HepG2 (cell line): ENCODE measurements at regions not wholly inside any gene's neighbourhood (a gene's known extent, or its start where the extent isn't known, plus 50 kb on each side); places are given as distances from the start of the nearest gene placed in this dataset.

Experiments
- IRF2 ChIP-seq: IDR thresholded peaks from 2 replicates; pipeline ENCODE4 v1.6.1; 2018; ENCODE audit warnings: missing genetic modification reagents, missing compliant biosample characterization
- KMT2B ChIP-seq: IDR thresholded peaks from 2 replicates; pipeline ENCODE4 v1.6.1; 2016; ENCODE audit warnings: missing genetic modification reagents, missing compliant biosample characterization
- MIXL1 ChIP-seq: IDR thresholded peaks from 2 replicates; pipeline ENCODE4 v1.6.1; 2016
- SAP130 ChIP-seq: IDR thresholded peaks from 2 replicates; pipeline ENCODE4 v1.6.1; 2016; ENCODE audit warnings: low read depth
- SMAD1 ChIP-seq: sonication (generic); formaldehyde crosslinking; IDR thresholded peaks from 2 replicates; pipeline ENCODE4 v1.4.0; 2020; ENCODE audit warnings: missing genetic modification reagents, low read depth, mild to moderate bottlenecking, borderline replicate concordance
- TSC22D2 ChIP-seq: sonication (generic); formaldehyde crosslinking; IDR thresholded peaks from 2 replicates; pipeline ENCODE4 v1.5.1; 2020; ENCODE audit warnings: missing genetic modification reagents, mild to moderate bottlenecking, borderline replicate concordance
- ZIK1 ChIP-seq: sonication (generic); formaldehyde crosslinking; IDR thresholded peaks from 2 replicates; pipeline ENCODE4 v1.5.0; 2020; ENCODE audit warnings: mild to moderate bottlenecking, low read depth, missing genetic modification reagents, borderline replicate concordance
- ZNF253 ChIP-seq: sonication (generic); formaldehyde crosslinking; IDR thresholded peaks from 2 replicates; pipeline ENCODE4 v1.8.0; 2022; ENCODE audit warnings: mild to moderate bottlenecking, missing genetic modification reagents, borderline replicate concordance
- ZNF383 ChIP-seq: sonication (generic); formaldehyde crosslinking; IDR thresholded peaks from 2 replicates; pipeline ENCODE4 v1.4.0; 2020; ENCODE audit warnings: missing genetic modification reagents, mild to moderate bottlenecking, borderline replicate concordance
- ZNF850 ChIP-seq: sonication (generic); formaldehyde crosslinking; conservative IDR thresholded peaks from 2 replicates; pipeline ENCODE4 v1.9.0; 2021; ENCODE audit warnings: mild to moderate bottlenecking, missing genetic modification reagents
- TF ChIP-seq, protein P1 (sequence below), 2 experiments: sonication (generic) in 1 of 2; formaldehyde crosslinking in 1 of 2; IDR thresholded peaks; 2 replicates each; pipeline versions ENCODE4 v1.6.1 to v1.9.0; 2014 to 2022; ENCODE audit warnings: antibody characterized with exemption in 1 of 2, borderline replicate concordance in 1 of 2, inconsistent platforms in 1 of 2, low read depth in 1 of 2, missing genetic modification reagents in 1 of 2
- TF ChIP-seq, protein P2 (sequence below): IDR thresholded peaks from 2 replicates; pipeline ENCODE4 v1.6.1; 2012; ENCODE audit warnings: low read length, improper control_type of control experiment

DNA sequence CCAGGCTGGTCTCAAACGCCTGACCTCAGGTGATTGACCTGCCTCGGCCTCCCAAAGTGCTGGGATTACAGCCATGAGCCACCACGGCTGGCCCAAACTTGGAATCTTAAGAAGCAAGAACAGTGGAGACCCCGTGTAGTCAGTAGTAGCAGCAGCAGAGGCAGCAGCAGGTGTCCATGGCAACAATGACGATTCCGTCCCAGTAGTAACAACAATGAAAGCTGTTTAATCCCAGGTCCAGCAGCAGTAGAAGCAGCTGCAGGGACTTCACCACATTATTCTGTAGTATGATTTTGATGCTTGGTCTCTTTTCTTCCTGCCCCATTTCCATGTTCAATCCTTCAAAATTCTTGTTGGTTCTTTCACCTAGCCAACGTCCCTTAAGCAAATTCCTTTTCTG, 69.6 kb upstream of the KCTD3 start (continued):
- TF ChIP-seq, protein P1, sequence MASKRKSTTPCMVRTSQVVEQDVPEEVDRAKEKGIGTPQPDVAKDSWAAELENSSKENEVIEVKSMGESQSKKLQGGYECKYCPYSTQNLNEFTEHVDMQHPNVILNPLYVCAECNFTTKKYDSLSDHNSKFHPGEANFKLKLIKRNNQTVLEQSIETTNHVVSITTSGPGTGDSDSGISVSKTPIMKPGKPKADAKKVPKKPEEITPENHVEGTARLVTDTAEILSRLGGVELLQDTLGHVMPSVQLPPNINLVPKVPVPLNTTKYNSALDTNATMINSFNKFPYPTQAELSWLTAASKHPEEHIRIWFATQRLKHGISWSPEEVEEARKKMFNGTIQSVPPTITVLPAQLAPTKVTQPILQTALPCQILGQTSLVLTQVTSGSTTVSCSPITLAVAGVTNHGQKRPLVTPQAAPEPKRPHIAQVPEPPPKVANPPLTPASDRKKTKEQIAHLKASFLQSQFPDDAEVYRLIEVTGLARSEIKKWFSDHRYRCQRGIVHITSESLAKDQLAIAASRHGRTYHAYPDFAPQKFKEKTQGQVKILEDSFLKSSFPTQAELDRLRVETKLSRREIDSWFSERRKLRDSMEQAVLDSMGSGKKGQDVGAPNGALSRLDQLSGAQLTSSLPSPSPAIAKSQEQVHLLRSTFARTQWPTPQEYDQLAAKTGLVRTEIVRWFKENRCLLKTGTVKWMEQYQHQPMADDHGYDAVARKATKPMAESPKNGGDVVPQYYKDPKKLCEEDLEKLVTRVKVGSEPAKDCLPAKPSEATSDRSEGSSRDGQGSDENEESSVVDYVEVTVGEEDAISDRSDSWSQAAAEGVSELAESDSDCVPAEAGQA (IDR thresholded peaks at IDR 0.05; ENCODE audit: low read depth): no peak
- TF ChIP-seq, protein P1 (CRISPR knock-in tag; IDR thresholded peaks at IDR 0.05; ENCODE audit: borderline replicate concordance): no peak
- TF ChIP-seq TSC22D2 (CRISPR knock-in tag) (no peak), SAP130 (CRISPR knock-in tag) (no peak), SMAD1 (CRISPR knock-in tag) (no peak), MIXL1 (CRISPR knock-in tag) (no peak), ZNF850 (no peak), IRF2 (CRISPR knock-in tag) (no peak), KMT2B (no peak), ZNF253 (CRISPR knock-in tag) (no peak), ZNF383 (CRISPR knock-in tag) (no peak), ZIK1 (no peak)
- TF ChIP-seq, protein P2, sequence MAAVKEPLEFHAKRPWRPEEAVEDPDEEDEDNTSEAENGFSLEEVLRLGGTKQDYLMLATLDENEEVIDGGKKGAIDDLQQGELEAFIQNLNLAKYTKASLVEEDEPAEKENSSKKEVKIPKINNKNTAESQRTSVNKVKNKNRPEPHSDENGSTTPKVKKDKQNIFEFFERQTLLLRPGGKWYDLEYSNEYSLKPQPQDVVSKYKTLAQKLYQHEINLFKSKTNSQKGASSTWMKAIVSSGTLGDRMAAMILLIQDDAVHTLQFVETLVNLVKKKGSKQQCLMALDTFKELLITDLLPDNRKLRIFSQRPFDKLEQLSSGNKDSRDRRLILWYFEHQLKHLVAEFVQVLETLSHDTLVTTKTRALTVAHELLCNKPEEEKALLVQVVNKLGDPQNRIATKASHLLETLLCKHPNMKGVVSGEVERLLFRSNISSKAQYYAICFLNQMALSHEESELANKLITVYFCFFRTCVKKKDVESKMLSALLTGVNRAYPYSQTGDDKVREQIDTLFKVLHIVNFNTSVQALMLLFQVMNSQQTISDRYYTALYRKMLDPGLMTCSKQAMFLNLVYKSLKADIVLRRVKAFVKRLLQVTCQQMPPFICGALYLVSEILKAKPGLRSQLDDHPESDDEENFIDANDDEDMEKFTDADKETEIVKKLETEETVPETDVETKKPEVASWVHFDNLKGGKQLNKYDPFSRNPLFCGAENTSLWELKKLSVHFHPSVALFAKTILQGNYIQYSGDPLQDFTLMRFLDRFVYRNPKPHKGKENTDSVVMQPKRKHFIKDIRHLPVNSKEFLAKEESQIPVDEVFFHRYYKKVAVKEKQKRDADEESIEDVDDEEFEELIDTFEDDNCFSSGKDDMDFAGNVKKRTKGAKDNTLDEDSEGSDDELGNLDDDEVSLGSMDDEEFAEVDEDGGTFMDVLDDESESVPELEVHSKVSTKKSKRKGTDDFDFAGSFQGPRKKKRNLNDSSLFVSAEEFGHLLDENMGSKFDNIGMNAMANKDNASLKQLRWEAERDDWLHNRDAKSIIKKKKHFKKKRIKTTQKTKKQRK: no peak
